GM19043 (cell line): ENCODE measurements at regions not wholly inside any gene's neighbourhood (a gene's known extent, or its start where the extent isn't known, plus 50 kb on each side); places are given as distances from the start of the nearest gene placed in this dataset.

Source experiments
- ATAC-seq: cut with Tn5 transposase; IDR thresholded peaks from one replicate; pipeline ENCODE4 v1.9.1; 2021; ENCODE audit warnings: low read depth; ENCODE audit not compliant: unreplicated experiment

DNA sequence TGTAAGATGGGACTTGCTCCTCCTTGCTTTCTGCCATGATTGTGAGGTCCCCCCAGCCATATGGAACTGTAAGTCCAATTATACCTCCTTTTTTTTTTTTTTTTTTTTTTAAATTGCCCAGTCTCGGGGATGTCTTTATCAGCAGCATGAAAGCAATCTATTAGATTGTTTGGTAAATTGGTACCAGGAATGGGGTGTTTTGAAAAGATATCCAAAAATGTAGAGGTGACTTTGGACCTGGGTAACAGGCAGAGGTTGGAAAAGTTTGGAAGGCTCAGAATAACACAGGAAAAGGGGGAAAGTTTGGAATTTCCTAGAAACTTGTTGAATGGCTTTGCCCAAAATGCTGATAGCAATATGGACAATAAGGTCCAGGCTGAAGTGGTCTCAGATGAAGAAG, 545.8 kb upstream of the ALCAM start:
- no peak for ATAC-seq

DNA sequence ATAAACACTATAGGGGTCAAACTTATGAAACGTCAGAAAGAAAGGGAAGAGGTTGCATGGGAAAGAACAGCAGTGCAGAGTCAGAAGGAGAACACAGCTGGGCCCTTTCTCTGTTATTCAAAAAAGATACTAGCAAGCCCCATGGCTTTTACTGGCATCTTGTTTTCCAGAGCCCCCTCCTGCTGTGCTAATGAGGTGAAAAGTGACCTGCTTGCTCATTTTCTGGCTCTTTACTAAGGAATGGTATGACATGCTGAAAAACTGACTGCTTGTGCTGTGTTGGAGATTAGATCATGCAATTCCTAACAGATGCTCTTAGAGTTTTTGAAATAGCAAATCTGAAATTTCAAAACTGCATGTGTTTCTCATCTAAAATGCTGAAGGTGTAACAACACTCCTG, 541.6 kb upstream of the ALCAM start:
- no peak for ATAC-seq

DNA sequence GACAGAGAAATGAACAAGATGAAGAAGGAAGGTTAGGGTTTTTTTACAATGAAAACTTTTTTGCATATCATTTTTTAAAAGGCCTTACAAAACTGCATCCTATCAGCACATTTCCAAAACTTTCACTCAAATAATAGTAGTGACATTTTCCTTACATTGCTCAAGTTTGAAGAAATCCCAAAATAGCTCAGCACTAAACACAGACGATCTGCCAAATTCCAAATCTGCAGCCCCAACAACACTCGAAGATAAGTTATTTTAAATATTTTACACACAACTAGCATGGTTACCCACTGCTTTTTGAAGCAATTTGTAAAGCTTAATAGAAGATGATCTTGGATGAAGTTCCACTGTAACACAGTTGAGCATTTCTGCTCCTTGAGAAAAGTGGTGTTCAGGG, 535.6 kb upstream of the ALCAM start:
- no peak for ATAC-seq

DNA sequence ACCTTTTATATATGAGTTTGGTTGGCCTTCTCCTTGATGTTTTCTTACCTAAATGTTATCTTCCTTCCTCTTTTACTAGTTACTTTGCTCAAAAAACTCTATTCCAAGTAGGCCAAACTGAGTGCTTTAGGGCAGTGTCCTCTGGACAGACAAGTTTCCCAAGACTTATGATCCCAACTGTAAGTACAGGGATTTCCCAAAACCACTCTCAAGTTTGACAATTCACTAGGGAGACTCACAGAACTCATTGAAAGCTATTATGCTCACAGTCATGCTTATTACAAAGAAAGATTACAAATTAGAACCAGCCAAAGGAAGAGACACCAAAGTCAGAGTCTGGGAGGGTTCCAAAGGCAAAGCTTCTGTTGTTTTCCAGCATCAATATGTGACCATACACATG, 534.2 kb upstream of the ALCAM start:
- no peak for ATAC-seq

DNA sequence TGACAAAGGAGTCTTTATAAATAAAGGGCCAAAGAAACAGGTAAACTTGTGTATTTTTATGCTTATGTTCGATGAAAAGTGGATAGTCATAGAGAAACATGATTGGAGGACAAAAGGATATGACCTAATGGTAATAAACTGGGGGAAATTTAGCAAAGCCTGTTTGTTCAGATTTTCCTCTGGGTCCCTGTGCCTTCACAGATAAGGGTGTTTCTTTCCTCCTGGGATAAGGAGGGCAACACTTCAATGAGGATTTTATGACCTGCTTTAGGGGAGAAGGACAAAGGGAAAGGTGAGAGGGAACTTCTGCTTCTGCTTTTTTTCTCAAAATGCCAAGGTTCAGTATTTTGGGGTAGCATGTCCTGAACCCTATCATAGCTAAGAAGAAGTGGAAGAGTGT, 531.3 kb upstream of the ALCAM start:
- ATAC-seq, result no peak

DNA sequence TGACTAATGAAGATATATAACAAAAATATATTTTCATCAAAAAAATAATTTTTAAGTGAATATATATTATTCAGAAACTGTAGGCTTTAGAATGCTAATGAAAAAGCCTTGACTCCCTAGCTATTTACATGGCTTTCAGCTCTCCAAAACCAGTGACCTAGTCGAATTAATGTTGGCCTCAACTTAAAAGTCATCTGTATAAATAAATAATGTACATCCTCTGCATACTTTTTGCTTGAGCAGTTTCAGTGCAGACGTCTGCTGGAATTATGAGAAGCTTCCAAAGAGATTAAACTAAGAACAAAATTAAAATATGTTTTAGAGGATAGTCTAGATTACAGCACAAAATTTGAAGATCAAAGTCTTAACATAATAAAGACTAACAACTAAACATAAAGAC, 520.4 kb upstream of the ALCAM start:
- no peak for ATAC-seq

DNA sequence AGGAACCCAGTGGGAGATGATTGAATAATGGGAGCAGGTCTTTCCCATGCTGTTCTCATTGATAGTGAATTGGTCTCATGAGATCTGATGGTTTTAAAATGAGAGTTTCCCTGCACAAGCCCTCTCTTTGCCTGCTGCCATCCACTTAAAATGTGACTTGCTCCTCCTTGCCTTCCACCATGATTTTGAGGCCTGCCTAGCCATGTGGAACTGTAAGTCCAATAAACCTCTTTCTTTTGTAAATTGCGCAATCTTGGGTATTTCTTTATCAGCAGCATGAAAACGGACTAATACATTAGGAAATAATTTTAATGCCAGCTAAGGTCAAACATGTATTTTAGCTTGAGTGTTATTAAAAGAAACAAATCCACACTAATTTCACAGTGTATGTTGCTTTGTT, 517.6 kb upstream of the ALCAM start:
- ATAC-seq, result no peak

DNA sequence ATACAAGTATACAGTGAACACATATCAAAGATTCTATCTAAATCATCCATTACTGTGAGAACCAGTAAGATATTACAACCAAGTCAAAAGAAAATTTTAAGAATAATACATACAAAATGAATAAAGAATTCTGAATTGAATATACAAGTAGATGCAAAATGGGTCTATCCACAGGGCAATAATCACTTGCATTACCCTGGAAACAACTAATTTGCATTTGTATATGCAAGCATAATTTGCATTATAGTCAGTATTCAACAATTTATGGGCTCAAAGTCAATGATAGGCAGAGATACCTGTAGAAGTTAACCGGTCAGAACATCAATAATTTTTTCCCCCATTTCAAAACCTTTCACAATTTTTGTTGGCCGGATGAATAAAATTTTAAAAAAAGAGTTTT, 512.2 kb upstream of the ALCAM start:
- ATAC-seq, result no peak

DNA sequence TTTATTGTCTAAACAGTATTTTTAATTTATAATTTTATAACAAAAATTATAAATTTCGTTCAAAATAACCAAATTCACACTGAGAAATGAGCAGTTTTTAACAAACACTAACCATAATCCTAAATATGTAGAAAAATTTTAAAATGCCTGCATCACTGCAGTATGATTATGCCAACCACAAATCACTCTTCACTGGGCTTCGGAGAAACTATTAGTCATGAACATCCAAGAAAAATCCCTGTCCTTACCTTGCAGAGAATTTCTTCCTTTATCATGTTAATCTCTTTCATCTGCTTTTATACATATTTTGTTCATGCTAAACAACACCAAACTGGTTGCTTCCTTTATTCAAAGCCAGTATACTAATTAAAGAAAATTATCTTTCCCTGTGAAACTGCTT, 511.0 kb upstream of the ALCAM start:
- ATAC-seq, result no peak

DNA sequence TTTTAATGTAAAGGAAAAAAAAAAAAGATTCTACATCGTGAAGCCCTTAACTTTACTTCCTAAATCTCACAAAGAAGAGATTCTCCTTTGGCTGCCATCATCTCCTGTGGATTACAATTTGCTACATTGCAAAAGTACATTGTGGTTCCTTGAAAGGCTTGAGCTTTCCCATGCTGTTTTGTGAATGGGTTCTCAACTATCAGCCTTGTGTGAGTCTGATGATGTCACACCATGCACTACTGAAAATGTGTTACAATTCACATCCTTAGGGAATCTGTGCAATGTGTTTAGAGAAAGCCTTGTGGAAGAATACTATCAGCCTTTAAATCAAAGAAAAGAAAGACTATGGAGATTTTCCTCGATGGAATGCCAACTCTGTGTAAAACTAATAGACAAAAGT, 510.0 kb upstream of the ALCAM start:
- ATAC-seq, result no peak

DNA sequence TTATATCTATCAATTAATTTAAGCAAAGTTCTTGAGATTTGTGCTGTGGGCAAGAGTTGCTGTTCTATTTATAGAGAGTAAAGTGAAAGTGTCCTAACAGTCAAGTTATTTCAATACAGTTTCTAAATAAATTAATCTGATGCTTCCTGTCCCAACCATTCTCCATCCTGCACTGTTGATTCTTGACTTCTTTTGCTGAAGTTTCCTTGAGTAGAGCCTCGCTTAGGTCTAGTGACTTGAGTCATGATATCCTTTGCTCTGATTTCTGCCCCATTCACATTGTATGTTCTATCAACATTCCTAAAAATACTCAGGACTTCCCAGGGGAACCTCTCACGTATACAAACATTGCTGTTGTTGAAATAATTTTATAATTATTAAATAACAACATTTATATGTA, 498.4 kb upstream of the ALCAM start:
- no peak for ATAC-seq

DNA sequence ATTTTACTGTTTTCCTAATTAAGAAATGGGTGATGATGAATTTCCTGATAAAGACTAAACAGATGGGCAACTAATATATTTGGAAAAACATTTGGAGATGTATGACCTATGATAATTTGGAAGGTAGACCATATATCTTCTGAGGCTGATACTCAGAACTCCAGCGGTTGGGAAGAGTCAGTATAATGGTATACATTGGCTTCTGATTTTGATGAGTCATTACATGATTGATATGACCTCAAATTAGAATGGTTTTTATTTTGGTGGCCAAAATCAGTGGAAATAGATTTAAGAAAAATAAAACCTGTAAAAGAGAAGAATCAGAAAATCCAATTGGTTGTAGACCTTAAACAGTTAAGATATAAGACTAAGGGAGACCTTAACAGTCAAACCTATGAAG, 496.4 kb upstream of the ALCAM start:
- no peak for ATAC-seq

DNA sequence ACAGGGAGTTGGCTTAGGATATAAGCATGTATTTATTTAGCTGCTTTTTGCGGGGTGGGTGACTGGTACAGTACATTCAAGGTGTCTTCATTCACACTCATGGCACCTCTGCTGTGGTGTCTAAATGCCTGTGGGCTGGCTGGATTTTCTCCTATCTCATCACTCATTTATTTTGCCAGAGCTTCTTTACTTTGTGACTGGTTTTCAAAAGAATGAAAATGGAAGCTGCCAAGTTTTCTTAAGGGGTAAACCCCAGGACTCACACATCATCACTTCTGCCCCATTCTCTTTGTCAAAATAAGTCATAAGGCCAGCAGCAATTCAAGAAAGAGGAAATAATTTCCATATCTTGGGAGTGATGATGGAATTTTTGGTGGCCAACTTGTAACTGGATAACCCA, 493.4 kb upstream of the ALCAM start:
- no peak for ATAC-seq

DNA sequence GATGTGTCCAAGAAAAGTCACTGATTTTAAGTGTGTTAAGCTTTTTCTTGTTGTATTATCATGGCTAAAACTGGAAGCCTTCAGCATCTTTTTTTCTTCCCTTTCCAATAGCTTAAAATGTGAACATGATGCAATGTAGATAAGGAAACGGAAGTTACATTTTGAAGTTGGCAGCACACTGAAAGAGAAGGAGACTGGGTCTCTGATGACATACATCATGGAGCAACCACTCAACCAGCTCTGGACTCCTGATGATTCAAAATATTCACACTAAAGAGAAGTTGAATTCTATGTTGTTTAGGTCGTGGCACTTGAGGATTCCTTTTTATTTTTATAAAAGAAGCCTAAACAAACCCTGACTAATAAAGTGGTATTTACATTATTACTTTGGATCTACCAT, 488.3 kb upstream of the ALCAM start:
- ATAC-seq, result no peak

DNA sequence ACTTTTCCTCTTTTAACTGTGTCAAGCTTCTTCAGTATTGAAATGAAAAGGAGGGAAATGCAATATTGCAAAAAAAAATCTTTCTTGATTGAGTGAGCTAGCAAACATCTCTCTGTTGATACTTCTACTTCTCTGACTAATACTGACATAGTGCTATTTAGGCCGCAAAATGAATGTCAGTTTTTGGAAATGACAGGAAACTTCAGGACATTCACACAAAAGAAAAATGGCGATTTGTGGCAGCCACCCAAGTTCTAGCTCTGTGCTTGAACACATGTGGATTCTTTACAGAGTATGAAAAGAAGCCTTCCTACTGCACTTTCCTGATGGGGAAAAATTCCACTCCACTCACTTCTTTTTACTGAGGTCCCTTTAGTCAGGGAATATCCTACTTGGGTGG, 486.8 kb upstream of the ALCAM start:
- no peak for ATAC-seq

DNA sequence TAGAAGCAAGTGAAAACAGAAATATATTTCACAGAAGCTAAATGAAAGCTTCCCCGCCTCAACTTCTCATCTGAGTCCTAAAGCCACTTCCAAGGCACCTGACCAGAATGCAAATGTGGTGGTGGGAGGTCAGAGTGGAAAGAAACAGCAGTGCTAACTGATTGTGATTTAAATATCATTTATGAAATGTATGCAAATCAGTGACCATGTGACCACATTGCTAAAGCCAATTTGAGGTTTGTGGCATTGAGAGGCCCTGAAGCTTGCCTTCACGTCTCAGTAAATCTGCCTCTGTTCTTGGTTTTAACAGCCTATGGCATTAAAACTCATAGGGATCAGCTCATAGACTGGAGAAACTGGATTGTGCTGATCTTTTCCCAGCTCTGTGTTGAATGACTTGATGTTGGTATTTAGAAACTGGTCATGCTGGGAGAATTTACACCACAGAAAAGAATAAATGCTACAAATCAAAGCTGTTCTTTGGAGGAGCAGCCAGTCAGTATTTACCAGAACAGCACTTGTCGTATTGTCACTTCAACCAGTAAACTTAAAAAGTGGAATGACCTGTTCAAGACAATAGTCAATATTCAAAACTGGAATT, 481.4 kb upstream of the ALCAM start:
- ATAC-seq, result peak; percentile 50

DNA sequence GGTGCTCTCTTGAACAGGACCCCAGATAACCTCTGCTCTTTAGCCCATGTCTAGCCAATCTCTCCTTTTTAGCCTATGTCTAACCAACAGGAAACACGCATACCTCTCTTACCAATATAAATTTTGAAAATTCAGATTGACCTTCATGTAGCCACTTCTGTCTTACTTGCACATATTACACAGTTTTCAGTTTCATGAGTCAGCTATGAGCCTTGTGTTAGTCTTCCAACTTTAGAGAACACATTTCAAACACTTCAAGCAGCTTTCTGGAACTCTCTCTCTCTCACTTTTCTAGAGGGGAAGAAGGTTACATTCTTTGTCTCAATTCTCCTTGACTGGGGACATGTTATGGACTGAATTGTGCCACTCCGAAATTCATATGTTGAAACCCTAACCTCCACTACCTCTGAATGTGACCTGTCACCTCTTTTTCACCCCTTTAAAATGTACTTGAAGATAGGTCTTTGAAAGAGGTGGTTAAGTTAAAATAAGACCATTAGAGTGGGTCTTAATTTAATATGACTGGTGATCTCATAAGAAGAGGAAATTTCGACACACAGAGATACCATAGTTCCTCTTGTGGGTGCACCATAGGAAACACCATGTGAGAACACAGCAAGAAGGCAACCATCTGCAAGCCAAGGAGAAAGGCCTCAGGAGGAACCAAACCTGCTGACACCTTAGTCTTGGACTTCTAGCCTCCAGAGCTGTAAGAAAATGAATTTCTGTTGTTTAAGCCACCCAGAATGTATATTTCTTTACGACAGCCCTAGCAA, 480.3 kb upstream of the ALCAM start:
- no peak for ATAC-seq

DNA sequence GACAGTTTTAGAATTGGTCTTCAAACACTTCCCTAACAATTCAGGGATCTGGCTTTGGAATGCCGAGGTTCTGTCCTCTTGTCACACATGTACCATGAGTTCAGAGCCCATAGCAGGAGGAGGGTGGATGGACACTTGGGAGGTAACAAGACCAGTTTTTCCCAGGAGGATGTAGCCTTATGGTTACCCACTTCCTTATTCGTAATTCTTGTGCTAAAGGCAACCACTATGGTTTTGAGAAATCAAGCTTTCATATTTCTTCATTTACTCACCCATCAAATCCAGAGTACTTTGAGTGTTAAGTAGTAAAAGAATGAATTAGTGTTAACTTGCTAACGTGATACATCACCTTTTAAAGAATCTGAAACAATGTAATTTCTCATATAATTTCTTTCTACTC, 479.6 kb upstream of the ALCAM start:
- no peak for ATAC-seq

DNA sequence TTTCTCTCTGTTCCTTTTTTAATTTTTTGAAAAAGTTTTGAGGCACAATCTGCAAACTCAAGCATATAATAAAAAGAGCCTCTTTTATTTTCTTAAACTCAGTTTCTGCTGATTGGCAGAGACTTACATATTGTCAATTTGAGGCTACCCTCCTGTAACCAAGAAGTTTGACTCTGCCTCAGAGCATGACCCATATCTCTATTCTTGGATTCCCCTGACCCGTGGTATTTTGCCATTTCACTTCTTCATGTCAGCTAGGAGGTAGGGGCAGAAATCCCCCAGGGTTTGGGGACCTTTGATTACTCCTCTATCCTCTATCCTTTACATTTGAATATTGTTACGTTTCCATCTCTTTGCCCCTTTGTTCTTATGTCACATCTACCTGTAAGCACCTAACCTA, 479.1 kb upstream of the ALCAM start:
- no peak for ATAC-seq

DNA sequence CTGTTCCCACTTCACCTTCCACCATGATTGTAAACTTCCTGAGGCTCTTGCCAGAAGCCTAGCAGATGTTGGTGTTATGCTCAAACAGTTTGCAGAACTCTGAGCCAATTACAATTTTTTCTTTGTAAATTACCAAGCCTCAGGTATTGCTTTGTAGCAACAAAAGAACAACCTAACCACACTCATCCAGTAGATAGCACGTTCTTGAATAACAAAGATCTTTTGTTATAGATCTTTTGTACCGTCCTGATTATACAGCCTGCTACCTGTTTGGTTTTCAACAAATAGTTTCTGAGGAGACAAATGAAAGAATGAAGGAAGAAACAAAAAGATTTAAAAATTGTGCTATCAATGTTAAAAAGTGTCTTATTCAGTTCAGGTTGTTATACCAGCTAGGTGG, 474.7 kb upstream of the ALCAM start:
- no peak for ATAC-seq

DNA sequence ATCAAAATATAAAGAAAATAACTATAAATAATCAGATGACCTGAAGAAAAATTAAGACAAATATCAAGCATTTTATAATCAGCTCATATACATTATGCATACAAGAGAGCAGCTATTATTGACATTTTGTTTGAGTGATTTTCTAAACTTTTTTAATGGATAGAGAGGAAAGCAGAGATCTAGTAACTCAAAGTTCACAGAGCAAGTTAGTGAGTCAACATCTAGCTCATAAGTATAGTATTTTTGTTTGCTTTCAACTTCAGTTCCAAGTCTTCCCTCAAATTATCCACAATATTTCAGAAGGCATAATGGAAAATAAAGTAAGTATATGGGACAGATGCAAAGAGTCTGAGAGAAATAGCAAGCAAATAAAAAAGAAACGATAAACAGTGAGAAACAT, 470.1 kb upstream of the ALCAM start:
- ATAC-seq, result no peak

DNA sequence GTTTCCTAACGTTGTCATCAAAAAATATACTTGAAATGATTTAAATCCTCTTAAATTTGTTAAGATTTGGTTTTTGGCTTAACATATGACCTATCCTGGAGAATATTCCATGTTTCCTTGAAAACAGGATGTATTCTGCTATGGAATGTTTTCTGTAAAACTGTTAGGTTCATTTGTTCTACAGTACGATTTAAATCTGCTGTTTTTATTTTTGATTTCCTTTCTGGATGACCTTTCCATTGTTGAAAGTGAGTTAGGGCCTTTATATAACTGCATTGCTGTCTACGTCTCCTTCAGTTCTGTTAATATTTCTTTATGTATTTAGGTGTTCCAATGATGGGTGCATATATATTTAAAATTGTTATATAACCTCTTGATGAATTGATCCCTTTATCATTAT, 465.3 kb upstream of the ALCAM start:
- ATAC-seq, result no peak

DNA sequence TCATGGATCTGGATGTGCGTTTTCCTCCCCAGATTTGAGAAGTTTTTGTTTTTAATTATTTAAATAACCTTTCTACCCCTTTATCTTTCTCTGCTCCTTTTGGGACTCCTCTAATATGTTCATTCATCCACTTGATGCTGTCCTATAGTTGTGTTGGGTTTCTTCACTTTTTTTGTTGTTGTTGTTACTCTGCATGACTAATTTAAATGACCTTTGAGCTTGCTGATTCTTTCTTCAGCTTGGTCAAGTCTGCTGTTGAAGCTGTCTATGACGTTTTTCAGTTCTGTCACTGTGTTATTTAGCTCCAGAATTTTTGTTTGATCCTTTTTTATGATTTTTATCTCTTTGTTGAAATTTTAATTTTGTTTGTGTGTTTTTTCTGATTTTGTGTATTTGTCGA, 463.6 kb upstream of the ALCAM start:
- ATAC-seq, result no peak
